Hepatocyte (in vitro differentiated cells): ENCODE measurements at regions not wholly inside any gene's neighbourhood (a gene's known extent, or its start where the extent isn't known, plus 50 kb on each side); places are given as distances from the start of the nearest gene placed in this dataset.
A peak's percentile ranks its signal among the peaks of the same experiment; 100 is the strongest.

Experiments
- DNase-seq: peaks from one replicate; pipeline ENCODE4 v3.0.0-alpha.2; 2016; ENCODE audit warnings: low spot score
- H2AFZ ChIP-seq: fragments of 200-600 bp; sonication (generic); 2 replicates; pipeline ENCODE4 v1.6.0; 2016; ENCODE audit warnings: antibody characterized with exemption, mild to moderate bottlenecking
- H3K27ac ChIP-seq: fragments of 200-600 bp; sonication (generic); 2 replicates; pipeline ENCODE4 v1.5.1; 2016; ENCODE audit warnings: mild to moderate bottlenecking
- H3K27me3 ChIP-seq: fragments of 200-600 bp; sonication (generic); 2 replicates; pipeline ENCODE4 v1.6.1; 2016
- H3K36me3 ChIP-seq: fragments of 200-600 bp; sonication (generic); replicated peaks from 2 replicates; pipeline ENCODE4 v1.5.1; 2016; ENCODE audit warnings: low read depth; ENCODE audit not compliant: insufficient read depth
- H3K4me1 ChIP-seq: fragments of 200-600 bp; sonication (generic); 2 replicates; pipeline ENCODE4 v1.5.1; 2016; ENCODE audit warnings: mild to moderate bottlenecking, moderate library complexity; ENCODE audit not compliant: insufficient read depth
- H3K4me2 ChIP-seq: fragments of 200-600 bp; sonication (generic); 2 replicates; pipeline ENCODE4 v1.6.0; 2016
- H3K4me3 ChIP-seq: fragments of 200-600 bp; sonication (generic); 2 replicates; pipeline ENCODE4 v1.5.1; 2016; ENCODE audit warnings: mild to moderate bottlenecking
- H3K79me2 ChIP-seq: fragments of 200-600 bp; sonication (generic); 2 replicates; pipeline ENCODE4 v1.6.0; 2017; ENCODE audit warnings: mild to moderate bottlenecking
- H3K9me2 ChIP-seq: fragments of 200-600 bp; sonication (generic); replicated peaks from 2 replicates; pipeline ENCODE4 v1.6.0; 2017; ENCODE audit warnings: mild to moderate bottlenecking; ENCODE audit not compliant: insufficient read depth
- H3K9me3 ChIP-seq: fragments of 200-600 bp; sonication (generic); 2 replicates; pipeline ENCODE4 v1.5.1; 2016; ENCODE audit warnings: low read depth, mild to moderate bottlenecking
- H4K20me1 ChIP-seq: fragments of 200-600 bp; sonication (generic); 2 replicates; pipeline ENCODE4 v1.6.0; 2016; ENCODE audit warnings: mild to moderate bottlenecking; ENCODE audit not compliant: insufficient read depth, poor library complexity, severe bottlenecking
- CTCF ChIP-seq: fragments of 200-600 bp; sonication (generic); IDR thresholded peaks from 2 replicates; pipeline ENCODE4 v1.5.1; 2016; ENCODE audit warnings: antibody characterized with exemption, mild to moderate bottlenecking; ENCODE audit not compliant: poor library complexity
- EZH2 ChIP-seq: fragments of 200-600 bp; sonication (generic); IDR thresholded peaks from 2 replicates; pipeline ENCODE4 v1.6.1; 2016; ENCODE audit warnings: antibody characterized with exemption, mild to moderate bottlenecking, borderline replicate concordance
- EZH2phosphoT487 ChIP-seq: fragments of 200-600 bp; sonication (generic); IDR thresholded peaks from one replicate; pipeline ENCODE4 v1.6.1; 2018; ENCODE audit warnings: antibody characterized with exemption, mild to moderate bottlenecking, low read depth, moderate library complexity; ENCODE audit not compliant: unreplicated experiment, severe bottlenecking
- WGBS: methylation state at CpG from one replicate; pipeline ENCODE4 v1.1.6; 2016; ENCODE audit warnings: low lambda C conversion rate; ENCODE audit errors: missing lambda C conversion rate; 5-methylcytosine and 5-hydroxymethylcytosine counted together

- 36% methylated on average over 2 of the region's 2 CpGs for WGBS
- TF ChIP-seq EZH2 (no peak), EZH2phosphoT487 (no peak), CTCF (no peak)
These were observed 234.1 kb downstream of the STIM2 start for GRCh38 chr4:27094783-27095182.

GRCh38 chr4:27096142-27096824, 235.6 kb downstream of the STIM2 start:
- Histone ChIP-seq H3K9me3 (no peaks in the 10 kb centered on the region), H3K27ac (no peak overlapping the region), H4K20me1 (no peaks in the 10 kb centered on the region), H3K27me3 (no peaks in the 10 kb centered on the region), H3K36me3 (no peaks in the 10 kb centered on the region), H3K4me3 (no peak overlapping the region), H2AFZ (no peak overlapping the region), H3K4me1 (peaks cover 5% of the 10 kb centered on the region), H3K9me2 (no peaks in the 10 kb centered on the region), H3K79me2 (no peaks in the 10 kb centered on the region), H3K4me2 (no peak overlapping the region)
- WGBS, result 67% methylated on average over 9 of the region's 9 CpGs
- no peak for DNase-seq
- TF ChIP-seq CTCF (peak; percentile 38), EZH2phosphoT487 (no peak)

More at GRCh38 chr4:27094783-27095182, 234.1 kb downstream of the STIM2 start:
- no peak overlapping the region for H3K4me3 ChIP-seq
- DNase-seq, result no peak
- no peaks in the 10 kb centered on the region for H3K36me3 ChIP-seq
- no peak overlapping the region for H3K4me2 ChIP-seq
- no peak overlapping the region for H3K27ac ChIP-seq
- no peaks in the 10 kb centered on the region for H3K9me2 ChIP-seq
- H4K20me1 ChIP-seq, result no peaks in the 10 kb centered on the region
- H3K79me2 ChIP-seq, result no peaks in the 10 kb centered on the region
- peaks cover 3% of the 10 kb centered on the region for H3K27me3 ChIP-seq
- H3K4me1 ChIP-seq, result no peaks in the 10 kb centered on the region
- no peak overlapping the region for H2AFZ ChIP-seq
- H3K9me3 ChIP-seq, result no peaks in the 10 kb centered on the region

GRCh38 chr4:27098034-27098433, 237.4 kb downstream of the STIM2 start:
- no peak overlapping the region for H3K4me3 ChIP-seq
- H3K27me3 ChIP-seq, result no peaks in the 10 kb centered on the region
- H3K4me1 ChIP-seq, result peaks cover 5% of the 10 kb centered on the region
- 69% methylated on average over 1 of the region's 1 CpG for WGBS
- no peak overlapping the region for H2AFZ ChIP-seq
- no peak overlapping the region for H3K4me2 ChIP-seq
- no peaks in the 10 kb centered on the region for H3K36me3 ChIP-seq
- H3K9me2 ChIP-seq, result no peaks in the 10 kb centered on the region
- DNase-seq, result no peak
- no peaks in the 10 kb centered on the region for H3K79me2 ChIP-seq
- H4K20me1 ChIP-seq, result no peaks in the 10 kb centered on the region
- TF ChIP-seq CTCF (no peak), EZH2phosphoT487 (no peak), EZH2 (no peak)
- no peak overlapping the region for H3K27ac ChIP-seq
- H3K9me3 ChIP-seq, result no peaks in the 10 kb centered on the region
